H1 (cell line): ENCODE measurements at regions not wholly inside any gene's neighbourhood (a gene's known extent, or its start where the extent isn't known, plus 50 kb on each side); places are given as distances from the start of the nearest gene placed in this dataset.

Experiments
- CTCF ChIA-PET: fragments of 300-600 bp; sonication (Branson Sonifier 250); formaldehyde crosslinking; loops from one replicate; lab custom pipeline; 2021; ENCODE audit not compliant: partially characterized antibody; lab: Charles Lee
- POLR2A ChIA-PET: fragments of 300-600 bp; sonication (Branson Sonifier 250); formaldehyde crosslinking; loops from one replicate; lab custom pipeline; 2021; ENCODE audit warnings: inconsistent platforms; ENCODE audit not compliant: partially characterized antibody; lab: Charles Lee
- DNase-seq, 2 experiments: peaks; one replicate each; pipeline versions ENCODE4 v3.0.0 to v3.0.0-alpha.2; 2010 to 2022; ENCODE audit warnings: low spot score in 2 of 2, low read depth in 1 of 2, mixed read lengths in 1 of 2
- FAIRE-seq: peaks from 2 replicates; lab custom pipeline; 2011; peaks lifted over from hg19 to GRCh38; lab: Jason Lieb, UNC
- H2AFZ ChIP-seq: 2 replicates; pipeline ENCODE4 v1.8.1; 2012; ENCODE audit warnings: low read length, inconsistent platforms
- H2AK5ac ChIP-seq: 2 replicates; pipeline ENCODE4 v1.6.1; 2013; ENCODE audit warnings: low read depth, low read length
- H2BK120ac ChIP-seq: replicated peaks from 2 replicates; pipeline ENCODE3; 2013; ENCODE audit warnings: low read depth, low read length, inconsistent platforms
- H2BK12ac ChIP-seq: 2 replicates; pipeline ENCODE4 v1.6.1; 2013; ENCODE audit warnings: low read depth, low read length
- H2BK15ac ChIP-seq: 2 replicates; pipeline ENCODE4 v1.6.1; 2013; ENCODE audit warnings: low read length
- H2BK20ac ChIP-seq: 2 replicates; pipeline ENCODE4 v1.6.1; 2013; ENCODE audit warnings: low read length
- H2BK5ac ChIP-seq: 2 replicates; pipeline ENCODE4 v1.6.1; 2013; ENCODE audit warnings: low read depth, low read length
- H3K14ac ChIP-seq: 2 replicates; pipeline ENCODE4 v1.6.1; 2013; ENCODE audit warnings: inconsistent platforms; ENCODE audit not compliant: insufficient read length
- H3K18ac ChIP-seq: 2 replicates; pipeline ENCODE4 v1.6.1; 2013; ENCODE audit warnings: low read length; ENCODE audit errors: extremely low read depth
- H3K23ac ChIP-seq: 2 replicates; pipeline ENCODE4 v1.6.1; 2013; ENCODE audit warnings: inconsistent platforms; ENCODE audit not compliant: insufficient read length
- H3K23me2 ChIP-seq: 2 replicates; pipeline ENCODE4 v1.6.1; 2013; ENCODE audit warnings: low read depth, low read length
- H3K27ac ChIP-seq: 2 replicates; pipeline ENCODE4 v1.6.1; 2011; ENCODE audit warnings: low read depth, low read length, inconsistent platforms
- H3K27me3 ChIP-seq, 4 experiments: replicated peaks in 1 of 4; 1 replicate in 1 of 4; 2 replicates in 3 of 4; pipeline versions ENCODE4 v1.6.1 to v1.8.1; 2011 to 2013; ENCODE audit warnings: low read length in 3 of 4, mild to moderate bottlenecking in 3 of 4, inconsistent platforms in 2 of 4, mixed read lengths in 2 of 4, moderate library complexity in 1 of 4; ENCODE audit not compliant: control insufficient read depth in 3 of 4, insufficient read depth in 3 of 4; ENCODE audit errors: extremely low read depth in 1 of 4
- H3K36me3 ChIP-seq, 4 experiments: 2 replicates each; pipeline versions ENCODE4 v1.6.1 to v1.8.1; 2011 to 2013; ENCODE audit warnings: mild to moderate bottlenecking in 4 of 4, low read length in 3 of 4, moderate library complexity in 2 of 4, control low read depth in 1 of 4, inconsistent platforms in 1 of 4; ENCODE audit not compliant: insufficient read depth in 4 of 4, control insufficient read depth in 2 of 4
- H3K4ac ChIP-seq: replicated peaks from 2 replicates; pipeline ENCODE3; 2013; ENCODE audit warnings: low read length, low read depth, mixed read lengths, inconsistent platforms; ENCODE audit not compliant: insufficient read length
- H3K4me1 ChIP-seq, 4 experiments: replicated peaks in 1 of 4; 1 replicate in 1 of 4; 2 replicates in 3 of 4; pipeline versions ENCODE4 v1.6.1 to v1.8.1; 2011 to 2013; ENCODE audit warnings: low read length in 3 of 4, inconsistent platforms in 2 of 4, mixed read lengths in 1 of 4; ENCODE audit not compliant: insufficient read depth in 4 of 4, control insufficient read depth in 3 of 4
- H3K4me2 ChIP-seq, 2 experiments: 2 replicates each; pipeline versions ENCODE4 v1.6.1 to v1.8.1; 2011 to 2013; ENCODE audit warnings: low read depth in 2 of 2, low read length in 2 of 2, control low read depth in 1 of 2, inconsistent platforms in 1 of 2, mild to moderate bottlenecking in 1 of 2; ENCODE audit not compliant: insufficient read depth in 1 of 2
- H3K4me3 ChIP-seq, 4 experiments: fragments of 200-600, 300-600 bp in 1 of 4; sonication (generic), shearing (Covaris generic), sonication (Bioruptor Twin) in 1 of 4; 2 replicates each; pipeline versions ENCODE4 v1.5.1 to v1.8.1; 2011 to 2016; ENCODE audit warnings: low read length in 4 of 4, low read depth in 3 of 4, control low read depth in 2 of 4, inconsistent platforms in 2 of 4, mild to moderate bottlenecking in 2 of 4, mixed read lengths in 1 of 4, moderate library complexity in 1 of 4; ENCODE audit not compliant: insufficient read depth in 2 of 4; ENCODE audit errors: extremely low read depth in 1 of 4
- H3K56ac ChIP-seq: replicated peaks from 2 replicates; pipeline ENCODE3; 2013; ENCODE audit warnings: low read depth, mild to moderate bottlenecking, mixed read lengths, low read length, inconsistent platforms; ENCODE audit not compliant: insufficient read length
- H3K79me1 ChIP-seq: 2 replicates; pipeline ENCODE4 v1.6.1; 2013; ENCODE audit warnings: low read depth, low read length, control low read depth
- H3K79me2 ChIP-seq, 2 experiments: 2 replicates each; pipeline versions ENCODE4 v1.6.1 to v1.8.1; 2012 to 2013; ENCODE audit warnings: low read length in 2 of 2, mild to moderate bottlenecking in 2 of 2, inconsistent platforms in 1 of 2; ENCODE audit not compliant: insufficient read depth in 2 of 2, control insufficient read depth in 1 of 2
- H3K9ac ChIP-seq, 4 experiments: replicated peaks in 1 of 4; 1 replicate in 1 of 4; 2 replicates in 3 of 4; pipeline versions ENCODE4 v1.6.1 to v1.8.1; 2011 to 2013; ENCODE audit warnings: low read depth in 3 of 4, low read length in 3 of 4, control low read depth in 2 of 4, mild to moderate bottlenecking in 2 of 4, moderate library complexity in 2 of 4, inconsistent platforms in 1 of 4; ENCODE audit errors: extremely low read depth in 1 of 4
- H3K9me3 ChIP-seq, 2 experiments: 2 replicates each; pipeline versions ENCODE4 v1.6.1 to v1.8.1; 2012 to 2013; ENCODE audit warnings: mild to moderate bottlenecking in 2 of 2, moderate library complexity in 2 of 2, control low read depth in 1 of 2, inconsistent platforms in 1 of 2, low read depth in 1 of 2, low read length in 1 of 2, mixed read lengths in 1 of 2; ENCODE audit not compliant: insufficient read depth in 2 of 2
- H4K20me1 ChIP-seq, 2 experiments: replicated peaks in 1 of 2; 2 replicates each; pipeline versions ENCODE3 to v1.8.1; 2011 to 2013; ENCODE audit warnings: inconsistent platforms in 2 of 2, low read length in 2 of 2, mild to moderate bottlenecking in 1 of 2; ENCODE audit not compliant: insufficient read depth in 2 of 2, control insufficient read depth in 1 of 2
- H4K5ac ChIP-seq: 2 replicates; pipeline ENCODE4 v1.6.1; 2013; ENCODE audit warnings: low read length, low read depth, mixed read lengths, inconsistent platforms; ENCODE audit not compliant: insufficient read length
- H4K8ac ChIP-seq: 2 replicates; pipeline ENCODE4 v1.8.0; 2013; ENCODE audit warnings: mild to moderate bottlenecking, moderate library complexity, low read length, inconsistent platforms; ENCODE audit not compliant: insufficient read depth; ENCODE audit errors: extremely low read depth
- H4K91ac ChIP-seq: replicated peaks from 2 replicates; pipeline ENCODE3; 2013; ENCODE audit warnings: low read length, mixed read lengths, inconsistent platforms; ENCODE audit not compliant: insufficient read length
- ASH2L ChIP-seq: fragments of 200-600, 300-600 bp; sonication (generic); IDR thresholded peaks from one replicate; pipeline ENCODE4 v1.7.1; 2017; ENCODE audit warnings: low read length
- CHD1 ChIP-seq: IDR thresholded peaks from 2 replicates; pipeline ENCODE4 v1.6.1; 2012; ENCODE audit warnings: low read depth, low read length, improper control_type of control experiment
- CREB1 ChIP-seq: IDR thresholded peaks from 2 replicates; pipeline ENCODE4 v1.6.1; 2012; ENCODE audit warnings: inconsistent platforms
- EGR1 ChIP-seq: IDR thresholded peaks from 2 replicates; pipeline ENCODE4 v1.6.1; 2011; ENCODE audit warnings: low read depth, low read length, borderline replicate concordance
- EZH2 ChIP-seq: fragments of 200-600 bp; sonication (generic); IDR thresholded peaks from 2 replicates; pipeline ENCODE4 v1.7.1; 2012; ENCODE audit warnings: low read depth, mild to moderate bottlenecking, moderate library complexity, low read length, inconsistent platforms; ENCODE audit not compliant: severe bottlenecking
- FOSL1 ChIP-seq: IDR thresholded peaks from 2 replicates; pipeline ENCODE4 v1.6.1; 2011; ENCODE audit warnings: mild to moderate bottlenecking, low read depth, low read length, moderate library complexity; ENCODE audit not compliant: insufficient read depth
- PHF8 ChIP-seq: fragments of 200-600 bp; sonication (generic); conservative IDR thresholded peaks from 2 replicates; pipeline ENCODE4 v1.7.1; 2012; ENCODE audit warnings: low read depth, mild to moderate bottlenecking, inconsistent platforms, low read length, moderate library complexity
- RNF2 ChIP-seq: fragments of 200-900, 300-1000 bp; sonication (generic); IDR thresholded peaks from 2 replicates; pipeline ENCODE4 v1.7.1; 2016; ENCODE audit warnings: borderline replicate concordance, low read depth, mild to moderate bottlenecking, antibody characterized with exemption, low read length; ENCODE audit not compliant: poor library complexity, severe bottlenecking; ENCODE audit errors: missing control alignments
- SP2 ChIP-seq: IDR thresholded peaks from 2 replicates; pipeline ENCODE4 v1.6.1; 2012; ENCODE audit warnings: mild to moderate bottlenecking, low read length, inconsistent platforms
- SP4 ChIP-seq: IDR thresholded peaks from 2 replicates; pipeline ENCODE4 v1.6.1; 2012; ENCODE audit warnings: low read length, inconsistent platforms
- TBP ChIP-seq: IDR thresholded peaks from 2 replicates; pipeline ENCODE4 v1.6.1; 2011; ENCODE audit warnings: low read depth, low read length, improper control_type of control experiment
- TCF12 ChIP-seq: IDR thresholded peaks from 2 replicates; pipeline ENCODE4 v1.6.1; 2011; ENCODE audit warnings: low read depth, mild to moderate bottlenecking, low read length
- WGBS, 2 experiments: shearing (Covaris generic) in 1 of 2; methylation state at CpG; one replicate each; pipeline versions ENCODE4 v1.1.6 to v1.1.7; 2013 to 2015; ENCODE audit warnings: low lambda C conversion rate in 2 of 2, mixed read lengths in 2 of 2, inconsistent platforms in 1 of 2, low coverage in 1 of 2, missing lambda C conversion rate in 1 of 2; ENCODE audit not compliant: insufficient replicate concordance in 2 of 2, insufficient coverage in 1 of 2, insufficient read length in 1 of 2; ENCODE audit errors: extremely low coverage in 1 of 2, missing lambda C conversion rate in 1 of 2; 5-methylcytosine and 5-hydroxymethylcytosine counted together
- TF ChIP-seq, protein P1 (sequence below): IDR thresholded peaks from 2 replicates; pipeline ENCODE4 v1.6.1; 2011; ENCODE audit warnings: low read depth, mild to moderate bottlenecking, low read length; ENCODE audit not compliant: insufficient read depth

DNA sequence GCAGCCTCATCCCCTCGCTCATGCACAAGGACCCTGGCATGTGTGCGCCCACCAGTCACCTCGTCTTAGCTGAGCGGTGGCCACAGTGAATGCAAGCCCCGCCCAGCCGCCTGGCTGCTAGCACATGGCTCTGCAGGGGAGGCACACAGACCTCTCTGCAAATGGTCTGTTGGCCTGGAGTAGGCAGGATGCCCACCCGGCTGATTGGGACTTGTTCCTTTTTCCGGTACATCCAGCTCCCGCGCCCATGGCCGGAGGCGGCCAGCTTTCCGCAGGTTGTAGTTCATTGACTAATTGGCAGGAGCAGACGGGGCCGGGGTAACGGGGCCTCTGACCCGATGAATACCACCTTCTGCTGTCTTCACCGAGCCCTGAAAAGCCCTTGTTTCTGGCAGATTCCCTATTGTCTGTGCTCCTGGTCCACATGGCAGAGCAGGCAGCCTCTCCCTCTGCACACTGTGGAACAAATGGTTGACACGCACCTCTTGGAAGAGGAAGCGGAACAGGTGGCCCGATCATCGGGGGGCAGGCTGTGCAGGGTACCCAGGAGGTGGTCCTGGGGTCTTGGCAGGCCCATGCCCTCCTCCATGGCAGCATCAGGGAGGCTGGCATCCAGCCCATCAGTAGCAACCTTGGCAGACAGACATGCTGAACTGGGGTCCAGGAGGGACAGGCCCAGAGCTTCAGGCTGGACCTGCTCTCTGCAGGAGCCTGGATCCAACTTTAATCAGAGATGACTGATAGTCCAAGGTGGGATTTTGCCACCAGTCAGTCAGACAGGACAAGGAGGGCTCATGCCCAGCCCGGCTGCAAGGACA lies 1512.0 kb downstream of the BRD1 start:
- POLR2A ChIA-PET = interaction anchor here (0.8 kb wide), 1 partner anchor 25 kb away, joined by 3 read pairs; no protein-coding TSS in a partner anchor
- FAIRE-seq = no peak
- H3K9ac ChIP-seq = no peak overlapping the region
- H2BK12ac ChIP-seq = no peak overlapping the region
- H3K4me2 ChIP-seq = no peak overlapping the region
- no peaks in the 10 kb centered on the region for H3K23me2 ChIP-seq
- H4K20me1 ChIP-seq = no peaks in the 10 kb centered on the region
- H4K8ac ChIP-seq = no peak overlapping the region
- H3K9me3 ChIP-seq = no peaks in the 10 kb centered on the region; a peak in 1 of 4 replicates
- no peak overlapping the region for H2BK120ac ChIP-seq
- H3K56ac ChIP-seq = no peak overlapping the region
- H3K4me1 ChIP-seq = peaks cover 0 to 5% (median 0%) of the 10 kb centered on the region in 4 experiments; a peak in 2 of 7 replicates
- no peak overlapping the region for H4K5ac ChIP-seq
- H2BK20ac ChIP-seq = no peak overlapping the region
- DNase-seq = no peak
- H3K14ac ChIP-seq = no peak overlapping the region
- no peak overlapping the region for H3K27ac ChIP-seq
- H2AK5ac ChIP-seq = no peak overlapping the region
- H3K23ac ChIP-seq = no peak overlapping the region
- H3K18ac ChIP-seq = no peak overlapping the region; the same call in 1 of the 2 replicates
- H3K79me2 ChIP-seq = no peaks in the 10 kb centered on the region
- no peak overlapping the region for H3K4ac ChIP-seq
- peak overlapping the region; percentile 88; the same call in 1 of the 2 replicates for H2BK15ac ChIP-seq
- CTCF ChIA-PET = interaction anchor here (0.8 to 0.9 kb wide), 2 partner anchors 135 to 145 kb away, joined by 3 read pairs; no protein-coding TSS in a partner anchor
- no peaks in the 10 kb centered on the region for H3K79me1 ChIP-seq
- no peak overlapping the region for H4K91ac ChIP-seq
- no peak overlapping the region for H2AFZ ChIP-seq
- 88% methylated on average over 21 of the region's 23 CpGs; no CpG with 5 or more reads in 1 of the 2 experiments for WGBS, 2 experiments
- no peak overlapping the region for H2BK5ac ChIP-seq
- no peaks in the 10 kb centered on the region for H3K27me3 ChIP-seq
- no peak overlapping the region for H3K4me3 ChIP-seq
- no peaks in the 10 kb centered on the region for H3K36me3 ChIP-seq
- TF ChIP-seq EGR1 (no peak), FOSL1 (no peak), ASH2L (no peak), EZH2 (no peak), TBP (no peak), CHD1 (no peak), TCF12 (no peak), CREB1 (no peak), RNF2 (no peak), PHF8 (no peak), SP4 (no peak), SP2 (no peak)
- TF ChIP-seq, protein P1, sequence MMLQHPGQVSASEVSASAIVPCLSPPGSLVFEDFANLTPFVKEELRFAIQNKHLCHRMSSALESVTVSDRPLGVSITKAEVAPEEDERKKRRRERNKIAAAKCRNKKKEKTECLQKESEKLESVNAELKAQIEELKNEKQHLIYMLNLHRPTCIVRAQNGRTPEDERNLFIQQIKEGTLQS = no peak
